SH-SY5Y (cell line): ENCODE measurements at regions not wholly inside any gene's neighbourhood (a gene's known extent, or its start where the extent isn't known, plus 50 kb on each side); places are given as distances from the start of the nearest gene placed in this dataset.

Source experiments
- GATA2 ChIP-seq: IDR thresholded peaks from 2 replicates; pipeline ENCODE4 v1.6.1; 2011; ENCODE audit warnings: mild to moderate bottlenecking, low read depth, low read length
- GATA3 ChIP-seq: IDR thresholded peaks from 2 replicates; pipeline ENCODE4 v1.6.1; 2011; ENCODE audit warnings: low read depth, mild to moderate bottlenecking, low read length, moderate library complexity

- no peak for TF ChIP-seq GATA2
- TF ChIP-seq GATA3 = no peak
Observed at GRCh38 chr6:66896415-66896814, 1189.4 kb upstream of the EYS start.
